ENCODE measurements at regions not wholly inside any gene's neighbourhood (a gene's known extent, or its start where the extent isn't known, plus 50 kb on each side); places are given as distances from the start of the nearest gene placed in this dataset.

DNA sequence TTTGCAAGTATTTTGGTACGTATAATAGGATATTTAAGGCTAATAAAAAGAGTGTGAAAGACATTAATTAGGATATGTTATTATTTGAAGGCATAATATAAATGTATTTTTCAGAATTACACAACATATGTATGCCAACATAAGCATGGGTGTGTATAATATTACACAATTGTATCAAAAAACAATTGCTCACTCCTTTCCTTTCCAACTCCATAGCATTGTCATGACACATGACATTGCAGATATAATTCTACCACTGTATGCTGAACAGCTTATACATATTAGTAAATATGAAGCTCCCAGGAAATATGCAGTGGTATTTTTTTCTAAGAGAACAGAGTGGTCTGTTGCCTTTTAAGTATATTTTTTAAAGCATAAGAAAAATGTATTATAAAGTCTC is 593.1 kb downstream of the TMX3 start:
- TF ChIP-seq CTCF (IDR thresholded peaks at IDR 0.05; ENCODE audit: low read depth, low read length) (no peak), MYC (IDR thresholded peaks at IDR 0.05; ENCODE audit: low read depth, low read length) (no peak), POLR2A (IDR thresholded peaks at IDR 0.05; ENCODE audit: extremely low read depth, insufficient read length) (no peak), MAX (IDR thresholded peaks at IDR 0.05; ENCODE audit: low read depth, low read length) (no peak)
